Endothelial cell of umbilical vein (primary cell): ENCODE measurements at regions not wholly inside any gene's neighbourhood (a gene's known extent, or its start where the extent isn't known, plus 50 kb on each side); places are given as distances from the start of the nearest gene placed in this dataset.

Source experiments
- BruUV-seq: library from RNA; stranded (reverse); fragments of 400-500 nt; replicated peaks from 2 replicates; lab custom pipeline; 2021; lab: Mats Ljungman, UMichigan
- CTCF ChIA-PET: fragments of 300-600, 350-600 bp; sonication (Branson Sonifier 250); formaldehyde crosslinking; loops from one replicate; lab custom pipeline; 2021; ENCODE audit warnings: antibody characterized with exemption, inconsistent platforms; lab: Charles Lee
- POLR2A ChIA-PET: fragments of 300-600, 350-600 bp; sonication (Branson Sonifier 250); formaldehyde crosslinking; loops from one replicate; lab custom pipeline; 2021; ENCODE audit warnings: antibody characterized with exemption, inconsistent platforms; lab: Charles Lee
- DNase-seq: peaks from one replicate; pipeline ENCODE4 v3.0.0-alpha.2; 2011; ENCODE audit warnings: low read depth, low spot score
- FAIRE-seq: peaks from 2 replicates; lab custom pipeline; 2011; peaks lifted over from hg19 to GRCh38; lab: Jason Lieb, UNC
- H2AFZ ChIP-seq: 2 replicates; pipeline ENCODE4 v1.6.0; 2012; ENCODE audit warnings: low read depth, low read length, control low read depth, inconsistent platforms
- H3K27ac ChIP-seq: 2 replicates; pipeline ENCODE4 v1.5.1; 2011; ENCODE audit warnings: low read depth, mild to moderate bottlenecking, control low read depth, low read length, moderate library complexity; ENCODE audit not compliant: insufficient read depth
- H3K27me3 ChIP-seq, 2 experiments: 2 replicates each; pipeline versions ENCODE4 v1.6.0 to v1.6.1; 2011; ENCODE audit warnings: low read length in 2 of 2, mixed read lengths in 1 of 2; ENCODE audit not compliant: control insufficient read depth in 2 of 2, insufficient read depth in 2 of 2
- H3K36me3 ChIP-seq, 2 experiments: 2 replicates in 1 of 2; 3 replicates in 1 of 2; pipeline ENCODE4 v1.5.1; 2011; ENCODE audit warnings: low read length in 2 of 2, mild to moderate bottlenecking in 1 of 2, moderate library complexity in 1 of 2; ENCODE audit not compliant: control insufficient read depth in 2 of 2, insufficient read depth in 2 of 2; ENCODE audit errors: extremely low read depth in 1 of 2
- H3K4me1 ChIP-seq: 3 replicates; pipeline ENCODE4 v1.5.1; 2011; ENCODE audit warnings: mild to moderate bottlenecking, low read length; ENCODE audit not compliant: control insufficient read depth, insufficient read depth; ENCODE audit errors: extremely low read depth
- H3K4me2 ChIP-seq: 2 replicates; pipeline ENCODE4 v1.6.1; 2011; ENCODE audit warnings: low read length, control low read depth, mixed read lengths; ENCODE audit not compliant: insufficient read depth
- H3K4me3 ChIP-seq, 3 experiments: fragments of 200-600 bp in 1 of 3; sonication (generic), shearing (Covaris generic) in 1 of 3; replicated peaks in 1 of 3; 2 replicates each; pipeline ENCODE4 v1.5.1; 2011 to 2016; ENCODE audit warnings: control low read depth in 3 of 3, low read length in 3 of 3, mild to moderate bottlenecking in 2 of 3, inconsistent platforms in 1 of 3, low read depth in 1 of 3, moderate library complexity in 1 of 3; ENCODE audit not compliant: insufficient read depth in 1 of 3
- H3K79me2 ChIP-seq: 2 replicates; pipeline ENCODE4 v1.6.0; 2012; ENCODE audit warnings: low read length, inconsistent platforms; ENCODE audit not compliant: control insufficient read depth, insufficient read depth
- H3K9ac ChIP-seq: replicated peaks from 2 replicates; pipeline ENCODE3; 2011; ENCODE audit warnings: low read length, control low read depth; ENCODE audit not compliant: insufficient read depth; ENCODE audit errors: extremely low read depth
- H3K9me1 ChIP-seq: replicated peaks from 3 replicates; pipeline ENCODE4 v1.6.0; 2011; ENCODE audit warnings: mild to moderate bottlenecking, low read length; ENCODE audit not compliant: control insufficient read depth, insufficient read depth; ENCODE audit errors: extremely low read depth
- H3K9me3 ChIP-seq: replicated peaks from 2 replicates; pipeline ENCODE4 v1.5.1; 2012; ENCODE audit warnings: low read length, inconsistent platforms; ENCODE audit not compliant: control insufficient read depth, insufficient read depth
- H4K20me1 ChIP-seq: replicated peaks from 2 replicates; pipeline ENCODE3; 2011; ENCODE audit warnings: mild to moderate bottlenecking, low read length; ENCODE audit not compliant: control insufficient read depth, insufficient read depth; ENCODE audit errors: extremely low read depth
- EZH2 ChIP-seq: IDR thresholded peaks from 2 replicates; pipeline ENCODE4 v1.6.1; 2012; ENCODE audit warnings: borderline replicate concordance, low read depth, mild to moderate bottlenecking, moderate library complexity, low read length, inconsistent platforms; ENCODE audit not compliant: severe bottlenecking
- FOS ChIP-seq: IDR thresholded peaks from 2 replicates; pipeline ENCODE4 v1.6.1; 2011; ENCODE audit warnings: mild to moderate bottlenecking, low read length, moderate library complexity, borderline replicate concordance; ENCODE audit not compliant: insufficient read depth
- GATA2 ChIP-seq: IDR thresholded peaks from 2 replicates; pipeline ENCODE4 v1.7.0; 2011; ENCODE audit warnings: low read depth, mild to moderate bottlenecking, moderate library complexity, mixed read lengths, low read length; ENCODE audit not compliant: insufficient read length, insufficient read depth
- JUN ChIP-seq: IDR thresholded peaks from 2 replicates; pipeline ENCODE4 v1.6.1; 2011; ENCODE audit warnings: borderline replicate concordance, low read depth; ENCODE audit not compliant: insufficient read length, insufficient read depth
- MYC ChIP-seq: IDR thresholded peaks from one replicate; pipeline ENCODE4 v1.6.1; 2011; ENCODE audit warnings: mild to moderate bottlenecking, low read depth, low read length
- POLR2A ChIP-seq: IDR thresholded peaks from 2 replicates; pipeline ENCODE4 v1.6.1; 2012; ENCODE audit warnings: low read depth, mild to moderate bottlenecking, control low read depth, low read length
- POLR2AphosphoS5 ChIP-seq: IDR thresholded peaks from 2 replicates; pipeline ENCODE4 v1.6.1; 2012; ENCODE audit warnings: low read depth, mild to moderate bottlenecking, control low read depth, low read length, moderate library complexity; ENCODE audit not compliant: insufficient read depth
- dilution Hi-C: fragments of 300-500 bp; cut with MboI; formaldehyde crosslinking; loops from one replicate; pipeline ENCODE4 v1.15.0; 2019; ENCODE audit warnings: low sequenced_read_pairs; ENCODE audit not compliant: extremely low pct_ligation_motif_present
- intact Hi-C: fragments of 100-400 bp; cut with micrococcal nuclease; formaldehyde crosslinking; loops from one replicate; pipeline ENCODE4 v1.10.0; 2022
- TF ChIP-seq, protein P1 (sequence below), 2 donors: IDR thresholded peaks; 1 replicate in 1 of 2; 2 replicates in 1 of 2; pipeline ENCODE4 v1.5.1; 2011; ENCODE audit warnings: low read length in 2 of 2, mild to moderate bottlenecking in 2 of 2, moderate library complexity in 2 of 2, control low read depth in 1 of 2, inconsistent platforms in 1 of 2, low read depth in 1 of 2; ENCODE audit not compliant: insufficient read depth in 1 of 2; ENCODE audit errors: extremely low read depth in 1 of 2
- TF ChIP-seq, protein P2 (sequence below): IDR thresholded peaks from 2 replicates; pipeline ENCODE4 v1.6.1; 2011; ENCODE audit not compliant: insufficient read depth, insufficient read length

GRCh38 chr7:17121671-17122070, 176.8 kb upstream of the AHR start:
- no peak overlapping the region for H3K27ac ChIP-seq
- DNase-seq (no peak), FAIRE-seq (no peak)
- no peak overlapping the region for H3K4me3 ChIP-seq
- H3K4me1 ChIP-seq, result peaks cover under 1% of the 10 kb centered on the region
- H2AFZ ChIP-seq, result no peak overlapping the region
- no peaks in the 10 kb centered on the region for H3K9me3 ChIP-seq
- H3K79me2 ChIP-seq, result no peaks in the 10 kb centered on the region
- no peaks in the 10 kb centered on the region for H3K27me3 ChIP-seq
- intact Hi-C loops, result no loop called here
- no peak overlapping the region for H3K9ac ChIP-seq
- H4K20me1 ChIP-seq, result no peaks in the 10 kb centered on the region
- BruUV-seq, result no TSS peak
- ChIA-PET CTCF (no interaction called here), POLR2A (no interaction called here)
- dilution Hi-C loops, result no loop called here
- H3K9me1 ChIP-seq, result no peaks in the 10 kb centered on the region
- H3K36me3 ChIP-seq, result no peaks in the 10 kb centered on the region
- TF ChIP-seq, protein P1, sequence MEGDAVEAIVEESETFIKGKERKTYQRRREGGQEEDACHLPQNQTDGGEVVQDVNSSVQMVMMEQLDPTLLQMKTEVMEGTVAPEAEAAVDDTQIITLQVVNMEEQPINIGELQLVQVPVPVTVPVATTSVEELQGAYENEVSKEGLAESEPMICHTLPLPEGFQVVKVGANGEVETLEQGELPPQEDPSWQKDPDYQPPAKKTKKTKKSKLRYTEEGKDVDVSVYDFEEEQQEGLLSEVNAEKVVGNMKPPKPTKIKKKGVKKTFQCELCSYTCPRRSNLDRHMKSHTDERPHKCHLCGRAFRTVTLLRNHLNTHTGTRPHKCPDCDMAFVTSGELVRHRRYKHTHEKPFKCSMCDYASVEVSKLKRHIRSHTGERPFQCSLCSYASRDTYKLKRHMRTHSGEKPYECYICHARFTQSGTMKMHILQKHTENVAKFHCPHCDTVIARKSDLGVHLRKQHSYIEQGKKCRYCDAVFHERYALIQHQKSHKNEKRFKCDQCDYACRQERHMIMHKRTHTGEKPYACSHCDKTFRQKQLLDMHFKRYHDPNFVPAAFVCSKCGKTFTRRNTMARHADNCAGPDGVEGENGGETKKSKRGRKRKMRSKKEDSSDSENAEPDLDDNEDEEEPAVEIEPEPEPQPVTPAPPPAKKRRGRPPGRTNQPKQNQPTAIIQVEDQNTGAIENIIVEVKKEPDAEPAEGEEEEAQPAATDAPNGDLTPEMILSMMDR (IDR thresholded peaks at IDR 0.05; ENCODE audit: extremely low read depth in 1 of 2, insufficient read depth in 1 of 2, low read depth in 1 of 2, low read length in 2 of 2), result no peak
- TF ChIP-seq POLR2AphosphoS5 (no peak), FOS (no peak), GATA2 (no peak), EZH2 (no peak), MYC (no peak), POLR2A (no peak), JUN (no peak)
- TF ChIP-seq, protein P2, sequence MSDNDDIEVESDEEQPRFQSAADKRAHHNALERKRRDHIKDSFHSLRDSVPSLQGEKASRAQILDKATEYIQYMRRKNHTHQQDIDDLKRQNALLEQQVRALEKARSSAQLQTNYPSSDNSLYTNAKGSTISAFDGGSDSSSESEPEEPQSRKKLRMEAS, result no peak
- H3K4me2 ChIP-seq, result no peak overlapping the region
